ENCODE measurements at regions not wholly inside any gene's neighbourhood (a gene's known extent, or its start where the extent isn't known, plus 50 kb on each side); places are given as distances from the start of the nearest gene placed in this dataset.

GRCh38 chr2:236659758-236660150, 90.1 kb downstream of the ACKR3 start:
- Histone ChIP-seq H3K36me3 (no peaks in the 10 kb centered on the region), H3K4me3 (no peak overlapping the region), H3K27ac (peak overlapping the region in 1 of 5 donors; percentile 62), H3K4me1 (peaks cover 0 to 34% (median 17%) of the 10 kb centered on the region in 4 donors), H3K27me3 (no peaks in the 10 kb centered on the region), H3K9me3 (no peaks in the 10 kb centered on the region)
- WGBS, 5 donors: 29 to 57% (median 50%) methylated on average over 5 of the region's 5 CpGs
- intact Hi-C loops (cut with DNase I; ENCODE audit: low total_unique reads): no loop called here
- TF ChIP-seq POLR2A (IDR thresholded peaks at IDR 0.05) (no peak), CTCF (IDR thresholded peaks at IDR 0.05) (no peak), POLR2AphosphoS5 (IDR thresholded peaks at IDR 0.05) (peak in 2 of 3 donors; percentile 48 to 52)
- peak in 1 of 2 donors; percentile 81 for DNase-seq

GRCh38 chr2:236661061-236661761, 91.6 kb downstream of the ACKR3 start:
- peak overlapping the region in 4 of 5 donors; percentile 42 to 80 (median 70) for H3K27ac ChIP-seq
- no peak for TF ChIP-seq POLR2AphosphoS5 (IDR thresholded peaks at IDR 0.05)
- TF ChIP-seq EP300 (IDR thresholded peaks at IDR 0.05): no peak
- TF ChIP-seq POLR2A (IDR thresholded peaks at IDR 0.05): no peak
- no peak for TF ChIP-seq CTCF (IDR thresholded peaks at IDR 0.05)
- H3K9me3 ChIP-seq: peaks cover 0 to 4% (median under 1%) of the 10 kb centered on the region in 4 donors
- WGBS, 5 donors: 49 to 60% (median 53%) methylated on average over 4 of the region's 4 CpGs
- intact Hi-C loops (cut with DNase I; ENCODE audit: low total_unique reads): no loop called here
- H3K4me1 ChIP-seq: peaks cover 0 to 34% (median 17%) of the 10 kb centered on the region in 4 donors
- H3K4me3 ChIP-seq: no peak overlapping the region
- no peaks in the 10 kb centered on the region for H3K27me3 ChIP-seq
- no peaks in the 10 kb centered on the region for H3K36me3 ChIP-seq
- DNase-seq: no peak

- Histone ChIP-seq H3K4me3 (no peak overlapping the region), H3K27me3 (no peaks in the 10 kb centered on the region), H3K36me3 (no peaks in the 10 kb centered on the region), H3K27ac (peak overlapping the region in 4 of 5 donors; percentile 42 to 80 (median 70)), H3K9me3 (peaks cover 0 to 9% (median 5%) of the 10 kb centered on the region in 4 donors), H3K4me1 (peaks cover 0 to 34% (median 17%) of the 10 kb centered on the region in 4 donors)
- WGBS, 5 donors: 56 to 74% (median 69%) methylated on average over 2 of the region's 2 CpGs
- no peak for DNase-seq
- intact Hi-C loops (cut with DNase I; ENCODE audit: low total_unique reads): no loop called here
- TF ChIP-seq EP300 (IDR thresholded peaks at IDR 0.05) (no peak), POLR2AphosphoS5 (IDR thresholded peaks at IDR 0.05) (peak in 1 of 3 donors; percentile 29)
Observed at GRCh38 chr2:236661762-236662110, 92.1 kb downstream of the ACKR3 start.

GRCh38 chr2:236662231-236663185, 92.9 kb downstream of the ACKR3 start:
- H3K36me3 ChIP-seq: no peaks in the 10 kb centered on the region
- H3K27me3 ChIP-seq: no peaks in the 10 kb centered on the region
- WGBS, 5 donors: 78 to 86% (median 83%) methylated on average over 11 of the region's 11 CpGs
- intact Hi-C loops (cut with DNase I; ENCODE audit: low total_unique reads): no loop called here
- DNase-seq: no peak
- H3K4me1 ChIP-seq: peaks cover 0 to 34% (median 17%) of the 10 kb centered on the region in 4 donors
- peak overlapping the region in 4 of 5 donors; percentile 61 to 80 (median 70) for H3K27ac ChIP-seq
- peaks cover 0 to 11% (median 8%) of the 10 kb centered on the region in 4 donors for H3K9me3 ChIP-seq
- TF ChIP-seq CTCF (IDR thresholded peaks at IDR 0.05) (no peak), POLR2AphosphoS5 (IDR thresholded peaks at IDR 0.05) (no peak), EP300 (IDR thresholded peaks at IDR 0.05) (no peak), POLR2A (IDR thresholded peaks at IDR 0.05) (no peak)
- no peak overlapping the region for H3K4me3 ChIP-seq
